Liver (tissue), 7 donors: ENCODE measurements at regions not wholly inside any gene's neighbourhood (a gene's known extent, or its start where the extent isn't known, plus 50 kb on each side); places are given as distances from the start of the nearest gene placed in this dataset.

ENCODE experiments used
- DNase-seq: peaks from one replicate; pipeline ENCODE4 v3.0.0-alpha.2; 2017; ENCODE audit warnings: low spot score
- H3K27ac ChIP-seq, 2 donors: one replicate each; pipeline ENCODE4 v1.7.0; 2013; ENCODE audit warnings: inconsistent platforms in 2 of 2, low read length in 2 of 2, control low read depth in 1 of 2, low read depth in 1 of 2, mild to moderate bottlenecking in 1 of 2
- H3K27me3 ChIP-seq, 4 donors: one replicate each; pipeline versions ENCODE4 v1.6.1 to v1.7.0; 2013; ENCODE audit warnings: low read length in 3 of 4, inconsistent platforms in 1 of 4, mild to moderate bottlenecking in 1 of 4, moderate library complexity in 1 of 4; ENCODE audit not compliant: control insufficient read depth in 4 of 4, insufficient read depth in 4 of 4
- H3K36me3 ChIP-seq, 4 donors: one replicate each; pipeline versions ENCODE4 v1.6.1 to v1.7.0; 2013; ENCODE audit warnings: low read length in 3 of 4, mild to moderate bottlenecking in 3 of 4, low read depth in 1 of 4, moderate library complexity in 1 of 4; ENCODE audit not compliant: control insufficient read depth in 4 of 4, insufficient read depth in 3 of 4
- H3K4me1 ChIP-seq, 4 donors: one replicate each; pipeline versions ENCODE4 v1.6.1 to v1.7.0; 2013; ENCODE audit warnings: low read length in 3 of 4, mild to moderate bottlenecking in 3 of 4, moderate library complexity in 1 of 4; ENCODE audit not compliant: control insufficient read depth in 4 of 4, insufficient read depth in 4 of 4
- H3K4me3 ChIP-seq, 3 donors: one replicate each; pipeline versions ENCODE4 v1.6.1 to v1.7.0; 2013; ENCODE audit warnings: low read length in 3 of 3, control low read depth in 1 of 3, low read depth in 1 of 3, mild to moderate bottlenecking in 1 of 3
- H3K9ac ChIP-seq, 2 donors: one replicate each; pipeline ENCODE4 v1.7.0; 2013; ENCODE audit warnings: low read length in 2 of 2, mild to moderate bottlenecking in 2 of 2, moderate library complexity in 2 of 2, control low read depth in 1 of 2, low read depth in 1 of 2
- H3K9me3 ChIP-seq, 4 donors: one replicate each; pipeline versions ENCODE4 v1.6.1 to v1.7.0; 2013; ENCODE audit warnings: low read length in 3 of 4; ENCODE audit not compliant: control insufficient read depth in 4 of 4
- EGR1 ChIP-seq, 2 donors: IDR thresholded peaks; 2 replicates each; pipeline ENCODE4 v1.6.1; 2016 to 2018; ENCODE audit warnings: antibody characterized with exemption in 2 of 2, low read depth in 2 of 2
- FOXA1 ChIP-seq: IDR thresholded peaks from 2 replicates; pipeline ENCODE4 v1.6.1; 2016; ENCODE audit warnings: antibody characterized with exemption
- FOXA2 ChIP-seq: IDR thresholded peaks from 2 replicates; pipeline ENCODE4 v1.6.1; 2016; ENCODE audit warnings: antibody characterized with exemption
- GABPA ChIP-seq, 2 donors: IDR thresholded peaks in 1 of 2; conservative IDR thresholded peaks in 1 of 2; 2 replicates each; pipeline ENCODE4 v1.6.1; 2016; ENCODE audit warnings: antibody characterized with exemption in 2 of 2, mild to moderate bottlenecking in 1 of 2, moderate library complexity in 1 of 2
- HNF4A ChIP-seq, 2 donors: conservative IDR thresholded peaks; 2 replicates each; pipeline ENCODE4 v1.6.1; 2016; ENCODE audit warnings: antibody characterized with exemption in 2 of 2, mild to moderate bottlenecking in 2 of 2
- HNF4G ChIP-seq: IDR thresholded peaks from 2 replicates; pipeline ENCODE4 v1.6.1; 2016; ENCODE audit warnings: antibody characterized with exemption
- JUND ChIP-seq, 2 donors: IDR thresholded peaks; 2 replicates each; pipeline ENCODE4 v1.6.1; 2016; ENCODE audit warnings: antibody characterized with exemption in 2 of 2
- NR2F2 ChIP-seq: IDR thresholded peaks from 2 replicates; pipeline ENCODE4 v1.6.1; 2016; ENCODE audit warnings: antibody characterized with exemption
- RAD21 ChIP-seq, 2 donors: IDR thresholded peaks; 2 replicates each; pipeline ENCODE4 v1.6.1; 2016; ENCODE audit warnings: antibody characterized with exemption in 2 of 2, mild to moderate bottlenecking in 2 of 2
- SP1 ChIP-seq: IDR thresholded peaks from 2 replicates; pipeline ENCODE4 v1.6.1; 2018; ENCODE audit warnings: antibody characterized with exemption, mild to moderate bottlenecking
- WGBS: extraction: QIAGEN DNeasy Blood & Tissue Kit; methylation state at CpG from one replicate; pipeline ENCODE4 v1.1.7; 2013; 5-methylcytosine and 5-hydroxymethylcytosine counted together
- TF ChIP-seq, protein P1 (sequence below): IDR thresholded peaks from 2 replicates; pipeline ENCODE4 v1.6.1; 2016; ENCODE audit warnings: antibody characterized with exemption
- TF ChIP-seq, protein P2 (sequence below): IDR thresholded peaks from 2 replicates; pipeline ENCODE4 v1.6.1; 2016; ENCODE audit warnings: antibody characterized with exemption, mild to moderate bottlenecking
- TF ChIP-seq, protein P3 (sequence below): IDR thresholded peaks from 2 replicates; pipeline ENCODE4 v1.6.1; 2016; ENCODE audit warnings: antibody characterized with exemption
- donor health status: healthy.
- donor health status: healthy.
- donor health status: healthy.
- donor health status: healthy.

DNA sequence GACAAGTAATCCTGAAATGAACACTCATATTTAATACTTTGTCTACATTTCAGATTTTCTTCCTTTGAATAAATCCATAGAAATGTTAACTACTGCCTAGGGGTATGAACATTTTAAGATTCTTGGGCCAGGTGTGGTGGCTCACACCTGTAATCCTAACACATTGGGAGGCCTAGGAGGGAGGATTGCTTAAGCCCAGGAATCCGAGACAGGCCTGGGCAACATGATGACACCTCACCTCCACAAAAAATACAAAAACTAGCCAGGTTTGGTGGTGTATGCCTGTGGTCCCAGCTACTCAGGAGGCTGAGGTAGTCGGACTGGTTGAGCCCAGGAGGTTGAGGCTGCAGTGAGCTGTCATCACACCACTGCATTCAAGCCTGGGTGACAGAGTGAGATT, 73.9 kb upstream of the PIAS1 start:
- Histone ChIP-seq H3K4me3 (no peak overlapping the region), H3K9ac (no peak overlapping the region), H3K4me1 (no peaks in the 10 kb centered on the region), H3K27ac (no peak overlapping the region), H3K9me3 (no peaks in the 10 kb centered on the region), H3K27me3 (no peaks in the 10 kb centered on the region), H3K36me3 (no peaks in the 10 kb centered on the region)
- 95% methylated on average over 2 of the region's 2 CpGs for WGBS
- DNase-seq: no peak
- TF ChIP-seq, protein P1, sequence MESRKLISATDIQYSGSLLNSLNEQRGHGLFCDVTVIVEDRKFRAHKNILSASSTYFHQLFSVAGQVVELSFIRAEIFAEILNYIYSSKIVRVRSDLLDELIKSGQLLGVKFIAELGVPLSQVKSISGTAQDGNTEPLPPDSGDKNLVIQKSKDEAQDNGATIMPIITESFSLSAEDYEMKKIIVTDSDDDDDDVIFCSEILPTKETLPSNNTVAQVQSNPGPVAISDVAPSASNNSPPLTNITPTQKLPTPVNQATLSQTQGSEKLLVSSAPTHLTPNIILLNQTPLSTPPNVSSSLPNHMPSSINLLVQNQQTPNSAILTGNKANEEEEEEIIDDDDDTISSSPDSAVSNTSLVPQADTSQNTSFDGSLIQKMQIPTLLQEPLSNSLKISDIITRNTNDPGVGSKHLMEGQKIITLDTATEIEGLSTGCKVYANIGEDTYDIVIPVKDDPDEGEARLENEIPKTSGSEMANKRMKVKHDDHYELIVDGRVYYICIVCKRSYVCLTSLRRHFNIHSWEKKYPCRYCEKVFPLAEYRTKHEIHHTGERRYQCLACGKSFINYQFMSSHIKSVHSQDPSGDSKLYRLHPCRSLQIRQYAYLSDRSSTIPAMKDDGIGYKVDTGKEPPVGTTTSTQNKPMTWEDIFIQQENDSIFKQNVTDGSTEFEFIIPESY: no peak
- TF ChIP-seq EGR1 (IDR thresholded peaks at IDR 0.05; ENCODE audit: low read depth in 2 of 2) (no peak), HNF4A (conservative IDR thresholded peaks at IDR 0.05) (no peak), FOXA1 (no peak), SP1 (no peak), FOXA2 (no peak), RAD21 (IDR thresholded peaks at IDR 0.05) (no peak), JUND (IDR thresholded peaks at IDR 0.05) (no peak), HNF4G (no peak), GABPA (IDR thresholded peaks at IDR 0.05 in 1 of 2, conservative IDR thresholded peaks at IDR 0.05 in 1 of 2) (no peak), NR2F2 (no peak)
- TF ChIP-seq, protein P2, sequence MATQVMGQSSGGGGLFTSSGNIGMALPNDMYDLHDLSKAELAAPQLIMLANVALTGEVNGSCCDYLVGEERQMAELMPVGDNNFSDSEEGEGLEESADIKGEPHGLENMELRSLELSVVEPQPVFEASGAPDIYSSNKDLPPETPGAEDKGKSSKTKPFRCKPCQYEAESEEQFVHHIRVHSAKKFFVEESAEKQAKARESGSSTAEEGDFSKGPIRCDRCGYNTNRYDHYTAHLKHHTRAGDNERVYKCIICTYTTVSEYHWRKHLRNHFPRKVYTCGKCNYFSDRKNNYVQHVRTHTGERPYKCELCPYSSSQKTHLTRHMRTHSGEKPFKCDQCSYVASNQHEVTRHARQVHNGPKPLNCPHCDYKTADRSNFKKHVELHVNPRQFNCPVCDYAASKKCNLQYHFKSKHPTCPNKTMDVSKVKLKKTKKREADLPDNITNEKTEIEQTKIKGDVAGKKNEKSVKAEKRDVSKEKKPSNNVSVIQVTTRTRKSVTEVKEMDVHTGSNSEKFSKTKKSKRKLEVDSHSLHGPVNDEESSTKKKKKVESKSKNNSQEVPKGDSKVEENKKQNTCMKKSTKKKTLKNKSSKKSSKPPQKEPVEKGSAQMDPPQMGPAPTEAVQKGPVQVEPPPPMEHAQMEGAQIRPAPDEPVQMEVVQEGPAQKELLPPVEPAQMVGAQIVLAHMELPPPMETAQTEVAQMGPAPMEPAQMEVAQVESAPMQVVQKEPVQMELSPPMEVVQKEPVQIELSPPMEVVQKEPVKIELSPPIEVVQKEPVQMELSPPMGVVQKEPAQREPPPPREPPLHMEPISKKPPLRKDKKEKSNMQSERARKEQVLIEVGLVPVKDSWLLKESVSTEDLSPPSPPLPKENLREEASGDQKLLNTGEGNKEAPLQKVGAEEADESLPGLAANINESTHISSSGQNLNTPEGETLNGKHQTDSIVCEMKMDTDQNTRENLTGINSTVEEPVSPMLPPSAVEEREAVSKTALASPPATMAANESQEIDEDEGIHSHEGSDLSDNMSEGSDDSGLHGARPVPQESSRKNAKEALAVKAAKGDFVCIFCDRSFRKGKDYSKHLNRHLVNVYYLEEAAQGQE: no peak

DNA sequence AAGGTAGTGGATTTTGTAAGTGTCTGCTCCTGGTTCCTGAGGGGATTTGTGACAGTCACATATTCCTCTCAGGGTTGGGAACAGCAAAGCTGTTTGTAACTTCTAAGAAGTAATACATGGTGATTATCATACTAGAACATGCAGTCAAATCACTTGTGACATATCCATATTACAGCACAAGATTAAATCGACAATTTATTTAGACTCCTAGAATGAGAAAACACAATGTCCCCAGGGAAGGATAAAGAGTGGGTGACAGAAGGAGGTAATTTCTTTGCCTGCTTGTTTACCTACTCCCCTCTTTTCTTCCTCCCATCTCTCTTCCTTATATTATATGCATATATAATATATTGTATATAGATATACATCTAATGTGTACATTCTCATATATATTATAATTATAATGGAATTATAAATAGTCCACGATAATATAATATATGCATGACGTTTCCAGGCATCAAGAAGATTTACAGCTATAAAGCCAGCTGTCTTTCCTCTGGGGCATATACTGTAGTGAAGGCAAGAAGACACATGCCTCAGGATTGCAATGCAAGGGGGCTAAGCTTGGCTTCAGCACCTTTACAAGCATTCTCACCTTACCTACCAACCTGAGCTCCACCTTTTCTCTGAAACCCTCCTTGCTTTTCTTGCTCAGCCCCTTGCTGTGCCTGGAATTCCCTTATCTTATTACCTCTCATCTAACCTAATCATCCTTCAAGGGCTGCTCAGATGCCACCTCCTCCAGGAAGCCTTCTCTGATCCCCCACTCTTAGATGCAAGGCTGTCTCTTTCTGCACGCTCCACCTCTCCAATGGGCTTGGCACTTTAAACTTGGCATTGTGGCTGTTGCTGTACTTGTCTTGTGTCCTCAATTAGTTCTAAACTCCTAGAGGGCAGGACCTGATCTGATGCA, 73.1 kb upstream of the PIAS1 start:
- no peak overlapping the region for H3K9ac ChIP-seq
- WGBS: 96% methylated on average over 4 of the region's 4 CpGs
- DNase-seq: no peak

More for the DNA sequence above, 73.1 kb upstream of the PIAS1 start:
- H3K27ac ChIP-seq: no peak overlapping the region
- H3K4me3 ChIP-seq: no peak overlapping the region
- H3K9me3 ChIP-seq: no peaks in the 10 kb centered on the region
- H3K27me3 ChIP-seq: no peaks in the 10 kb centered on the region
- no peaks in the 10 kb centered on the region for H3K36me3 ChIP-seq
- no peaks in the 10 kb centered on the region for H3K4me1 ChIP-seq
- no peak for TF ChIP-seq NR2F2
- no peak for TF ChIP-seq EGR1 (IDR thresholded peaks at IDR 0.05; ENCODE audit: low read depth in 2 of 2)
- no peak for TF ChIP-seq JUND (IDR thresholded peaks at IDR 0.05)
- no peak for TF ChIP-seq FOXA1
- TF ChIP-seq GABPA (IDR thresholded peaks at IDR 0.05 in 1 of 2, conservative IDR thresholded peaks at IDR 0.05 in 1 of 2): no peak
- no peak for TF ChIP-seq RAD21 (IDR thresholded peaks at IDR 0.05)
- TF ChIP-seq, protein P3, sequence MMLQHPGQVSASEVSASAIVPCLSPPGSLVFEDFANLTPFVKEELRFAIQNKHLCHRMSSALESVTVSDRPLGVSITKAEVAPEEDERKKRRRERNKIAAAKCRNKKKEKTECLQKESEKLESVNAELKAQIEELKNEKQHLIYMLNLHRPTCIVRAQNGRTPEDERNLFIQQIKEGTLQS: no peak
- TF ChIP-seq HNF4A (conservative IDR thresholded peaks at IDR 0.05): no peak
